Ishikawa (cell line): ENCODE measurements at regions not wholly inside any gene's neighbourhood (a gene's known extent, or its start where the extent isn't known, plus 50 kb on each side); places are given as distances from the start of the nearest gene placed in this dataset.

ENCODE experiments used
- CEBPB ChIP-seq: IDR thresholded peaks from 2 replicates; pipeline ENCODE4 v1.6.1; 2012
- CREB1 ChIP-seq: IDR thresholded peaks from 2 replicates; pipeline ENCODE4 v1.6.1; 2012; ENCODE audit warnings: low read depth
- EGR1 ChIP-seq: IDR thresholded peaks from 2 replicates; pipeline ENCODE4 v1.6.1; 2012
- EP300 ChIP-seq: IDR thresholded peaks from 2 replicates; pipeline ENCODE4 v1.6.1; 2012; ENCODE audit warnings: borderline replicate concordance
- NFIC ChIP-seq: IDR thresholded peaks from 2 replicates; pipeline ENCODE4 v1.6.1; 2012
- RAD21 ChIP-seq: IDR thresholded peaks from 2 replicates; pipeline ENCODE4 v1.6.1; 2012; ENCODE audit warnings: low read depth
- TAF1 ChIP-seq: IDR thresholded peaks from 2 replicates; pipeline ENCODE4 v1.6.1; 2012; ENCODE audit warnings: low read depth, mild to moderate bottlenecking
- TCF12 ChIP-seq: IDR thresholded peaks from 2 replicates; pipeline ENCODE4 v1.6.1; 2012; ENCODE audit warnings: low read depth
- TEAD4 ChIP-seq: IDR thresholded peaks from 2 replicates; pipeline ENCODE4 v1.6.1; 2012
- YY1 ChIP-seq: IDR thresholded peaks from 2 replicates; pipeline ENCODE4 v1.6.1; 2012; ENCODE audit warnings: low read depth
- ZBTB7A ChIP-seq: IDR thresholded peaks from 2 replicates; pipeline ENCODE4 v1.6.1; 2012; ENCODE audit warnings: low read depth
- TF ChIP-seq, protein P1 (sequence below): IDR thresholded peaks from 2 replicates; pipeline ENCODE4 v1.6.1; 2012
- TF ChIP-seq, protein P2 (sequence below): IDR thresholded peaks from 2 replicates; pipeline ENCODE4 v1.6.1; 2012; ENCODE audit warnings: low read depth, mild to moderate bottlenecking
- TF ChIP-seq, protein P3 (sequence below): IDR thresholded peaks from 2 replicates; pipeline ENCODE4 v1.6.1; 2012

DNA sequence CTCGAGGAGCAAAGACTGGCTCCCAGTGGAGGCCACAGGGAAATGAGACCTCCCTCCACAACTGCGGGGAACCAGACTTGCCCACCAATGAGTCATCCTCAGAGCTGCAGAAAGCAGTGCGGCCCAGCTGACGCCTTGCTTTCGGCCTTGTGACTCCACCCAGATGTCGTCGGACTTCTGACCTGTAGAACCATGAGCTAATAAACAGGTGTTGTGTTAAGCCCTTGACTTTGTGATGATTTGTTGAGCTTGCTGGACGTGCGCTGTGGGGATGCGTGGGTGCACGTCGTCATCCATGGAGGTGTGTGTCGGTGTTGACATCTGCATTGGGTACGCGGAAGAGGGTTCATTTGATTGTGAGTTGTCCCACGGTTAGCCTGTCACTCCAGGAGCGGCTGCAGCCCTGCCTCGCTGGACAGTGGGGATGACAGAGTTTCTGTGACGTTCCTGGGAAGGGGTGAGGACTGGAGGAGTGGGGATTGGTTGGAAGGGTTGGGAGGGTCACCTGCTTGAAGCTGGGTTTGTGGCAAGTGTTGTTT is 154.1 kb downstream of the SH3BP4 start:
- TF ChIP-seq CEBPB (no peak), EP300 (no peak), TEAD4 (no peak), TAF1 (no peak), YY1 (no peak), EGR1 (no peak), TCF12 (no peak), NFIC (no peak), RAD21 (no peak), ZBTB7A (no peak), CREB1 (no peak)
- TF ChIP-seq, protein P1, sequence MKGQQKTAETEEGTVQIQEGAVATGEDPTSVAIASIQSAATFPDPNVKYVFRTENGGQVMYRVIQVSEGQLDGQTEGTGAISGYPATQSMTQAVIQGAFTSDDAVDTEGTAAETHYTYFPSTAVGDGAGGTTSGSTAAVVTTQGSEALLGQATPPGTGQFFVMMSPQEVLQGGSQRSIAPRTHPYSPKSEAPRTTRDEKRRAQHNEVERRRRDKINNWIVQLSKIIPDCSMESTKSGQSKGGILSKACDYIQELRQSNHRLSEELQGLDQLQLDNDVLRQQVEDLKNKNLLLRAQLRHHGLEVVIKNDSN = no peak
- TF ChIP-seq, protein P2, sequence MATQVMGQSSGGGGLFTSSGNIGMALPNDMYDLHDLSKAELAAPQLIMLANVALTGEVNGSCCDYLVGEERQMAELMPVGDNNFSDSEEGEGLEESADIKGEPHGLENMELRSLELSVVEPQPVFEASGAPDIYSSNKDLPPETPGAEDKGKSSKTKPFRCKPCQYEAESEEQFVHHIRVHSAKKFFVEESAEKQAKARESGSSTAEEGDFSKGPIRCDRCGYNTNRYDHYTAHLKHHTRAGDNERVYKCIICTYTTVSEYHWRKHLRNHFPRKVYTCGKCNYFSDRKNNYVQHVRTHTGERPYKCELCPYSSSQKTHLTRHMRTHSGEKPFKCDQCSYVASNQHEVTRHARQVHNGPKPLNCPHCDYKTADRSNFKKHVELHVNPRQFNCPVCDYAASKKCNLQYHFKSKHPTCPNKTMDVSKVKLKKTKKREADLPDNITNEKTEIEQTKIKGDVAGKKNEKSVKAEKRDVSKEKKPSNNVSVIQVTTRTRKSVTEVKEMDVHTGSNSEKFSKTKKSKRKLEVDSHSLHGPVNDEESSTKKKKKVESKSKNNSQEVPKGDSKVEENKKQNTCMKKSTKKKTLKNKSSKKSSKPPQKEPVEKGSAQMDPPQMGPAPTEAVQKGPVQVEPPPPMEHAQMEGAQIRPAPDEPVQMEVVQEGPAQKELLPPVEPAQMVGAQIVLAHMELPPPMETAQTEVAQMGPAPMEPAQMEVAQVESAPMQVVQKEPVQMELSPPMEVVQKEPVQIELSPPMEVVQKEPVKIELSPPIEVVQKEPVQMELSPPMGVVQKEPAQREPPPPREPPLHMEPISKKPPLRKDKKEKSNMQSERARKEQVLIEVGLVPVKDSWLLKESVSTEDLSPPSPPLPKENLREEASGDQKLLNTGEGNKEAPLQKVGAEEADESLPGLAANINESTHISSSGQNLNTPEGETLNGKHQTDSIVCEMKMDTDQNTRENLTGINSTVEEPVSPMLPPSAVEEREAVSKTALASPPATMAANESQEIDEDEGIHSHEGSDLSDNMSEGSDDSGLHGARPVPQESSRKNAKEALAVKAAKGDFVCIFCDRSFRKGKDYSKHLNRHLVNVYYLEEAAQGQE = no peak
- TF ChIP-seq, protein P3, sequence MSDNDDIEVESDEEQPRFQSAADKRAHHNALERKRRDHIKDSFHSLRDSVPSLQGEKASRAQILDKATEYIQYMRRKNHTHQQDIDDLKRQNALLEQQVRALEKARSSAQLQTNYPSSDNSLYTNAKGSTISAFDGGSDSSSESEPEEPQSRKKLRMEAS = no peak
